Fibroblast of lung (primary cell): ENCODE measurements at regions not wholly inside any gene's neighbourhood (a gene's known extent, or its start where the extent isn't known, plus 50 kb on each side); places are given as distances from the start of the nearest gene placed in this dataset.

Experiments
- DNase-seq, 2 donors: peaks; one replicate each; pipeline versions ENCODE4 v3.0.0 to v3.0.0-alpha.2; 2010; ENCODE audit warnings: low read depth in 2 of 2
- H2AFZ ChIP-seq: 2 replicates; pipeline ENCODE4 v1.5.1; 2012; ENCODE audit warnings: low read length, control low read depth, inconsistent platforms
- H3K27ac ChIP-seq: 2 replicates; pipeline ENCODE4 v1.5.1; 2011; ENCODE audit warnings: low read length, control low read depth; ENCODE audit not compliant: insufficient read depth
- H3K27me3 ChIP-seq: 2 replicates; pipeline ENCODE4 v1.5.1; 2011; ENCODE audit warnings: mild to moderate bottlenecking, low read length; ENCODE audit not compliant: control insufficient read depth, insufficient read depth
- H3K36me3 ChIP-seq: 2 replicates; pipeline ENCODE4 v1.5.1; 2011; ENCODE audit warnings: low read length; ENCODE audit not compliant: control insufficient read depth, insufficient read depth
- H3K4me1 ChIP-seq: 2 replicates; pipeline ENCODE4 v1.5.1; 2011; ENCODE audit warnings: low read length; ENCODE audit not compliant: control insufficient read depth, insufficient read depth; ENCODE audit errors: extremely low read depth
- H3K4me2 ChIP-seq: 2 replicates; pipeline ENCODE4 v1.5.1; 2011; ENCODE audit warnings: low read length, control low read depth; ENCODE audit not compliant: insufficient read depth; ENCODE audit errors: extremely low read depth
- H3K4me3 ChIP-seq, 4 experiments: fragments of 200-600 bp in 1 of 4; sonication (generic) in 1 of 4; replicated peaks in 1 of 4; 2 replicates each; pipeline ENCODE4 v1.5.1; 2011 to 2016; ENCODE audit warnings: low read length in 4 of 4, low read depth in 3 of 4, mild to moderate bottlenecking in 3 of 4, control low read depth in 2 of 4, inconsistent platforms in 1 of 4, mixed read lengths in 1 of 4; ENCODE audit not compliant: insufficient read depth in 1 of 4; ENCODE audit errors: control extremely low read depth in 1 of 4
- H3K79me2 ChIP-seq: 2 replicates; pipeline ENCODE4 v1.5.1; 2012; ENCODE audit warnings: mild to moderate bottlenecking, low read length, inconsistent platforms; ENCODE audit not compliant: control insufficient read depth, insufficient read depth
- H3K9ac ChIP-seq: 2 replicates; pipeline ENCODE4 v1.5.1; 2011; ENCODE audit warnings: mild to moderate bottlenecking, low read length, control low read depth; ENCODE audit not compliant: insufficient read depth
- H3K9me3 ChIP-seq: 2 replicates; pipeline ENCODE4 v1.5.1; 2012; ENCODE audit warnings: low read depth, low read length; ENCODE audit not compliant: control insufficient read depth, insufficient read depth
- H4K20me1 ChIP-seq: 2 replicates; pipeline ENCODE4 v1.5.1; 2011; ENCODE audit warnings: low read length; ENCODE audit not compliant: control insufficient read depth, insufficient read depth; ENCODE audit errors: extremely low read depth
- CTCF ChIP-seq, 2 donors: IDR thresholded peaks in 1 of 2; conservative IDR thresholded peaks in 1 of 2; 1 replicate in 1 of 2; 2 replicates in 1 of 2; pipeline ENCODE4 v1.5.1; 2011 to 2012; ENCODE audit warnings: low read length in 2 of 2, control low read depth in 1 of 2, inconsistent platforms in 1 of 2, low read depth in 1 of 2, mild to moderate bottlenecking in 1 of 2
- EZH2 ChIP-seq: IDR thresholded peaks from 2 replicates; pipeline ENCODE4 v1.5.1; 2012; ENCODE audit warnings: low read length, control low read depth, mild to moderate bottlenecking; ENCODE audit errors: missing control alignments

GRCh38 chr12:5230156-5230555, 186.5 kb downstream of the KCNA5 start:
- H3K9ac ChIP-seq = no peak overlapping the region
- peak; percentile 26 to 61 for DNase-seq
- no peaks in the 10 kb centered on the region for H3K4me1 ChIP-seq
- no peak overlapping the region for H3K4me2 ChIP-seq
- H3K27ac ChIP-seq = no peak overlapping the region
- H3K27me3 ChIP-seq = no peaks in the 10 kb centered on the region
- no peaks in the 10 kb centered on the region for H3K9me3 ChIP-seq
- no peaks in the 10 kb centered on the region for H3K36me3 ChIP-seq
- no peak overlapping the region for H3K4me3 ChIP-seq
- H4K20me1 ChIP-seq = no peaks in the 10 kb centered on the region
- H2AFZ ChIP-seq = no peak overlapping the region
- H3K79me2 ChIP-seq = no peaks in the 10 kb centered on the region
- TF ChIP-seq EZH2 = no peak
- TF ChIP-seq CTCF (conservative IDR thresholded peaks at IDR 0.05 in 1 of 2, IDR thresholded peaks at IDR 0.05 in 1 of 2; ENCODE audit: low read depth in 1 of 2, low read length in 2 of 2) = no peak

- Histone ChIP-seq H3K79me2 (no peaks in the 10 kb centered on the region), H3K4me2 (no peak overlapping the region), H3K4me3 (no peak overlapping the region), H3K27ac (no peak overlapping the region), H3K9me3 (no peaks in the 10 kb centered on the region), H3K36me3 (no peaks in the 10 kb centered on the region), H3K27me3 (no peaks in the 10 kb centered on the region), H3K9ac (no peak overlapping the region), H4K20me1 (no peaks in the 10 kb centered on the region), H2AFZ (no peak overlapping the region), H3K4me1 (no peaks in the 10 kb centered on the region)
- no peak for DNase-seq
- no peak for TF ChIP-seq EZH2
- TF ChIP-seq CTCF (conservative IDR thresholded peaks at IDR 0.05 in 1 of 2, IDR thresholded peaks at IDR 0.05 in 1 of 2; ENCODE audit: low read depth in 1 of 2, low read length in 2 of 2) = no peak
Measured at GRCh38 chr12:5230861-5231260, 187.2 kb downstream of the KCNA5 start.

GRCh38 chr12:5232291-5232690, 188.6 kb downstream of the KCNA5 start:
- Histone ChIP-seq H3K9me3 (no peaks in the 10 kb centered on the region), H4K20me1 (no peaks in the 10 kb centered on the region), H3K4me2 (no peak overlapping the region), H3K36me3 (no peaks in the 10 kb centered on the region), H3K27me3 (no peaks in the 10 kb centered on the region), H3K79me2 (no peaks in the 10 kb centered on the region), H3K27ac (no peak overlapping the region), H3K4me3 (no peak overlapping the region), H2AFZ (no peak overlapping the region), H3K9ac (no peak overlapping the region), H3K4me1 (no peaks in the 10 kb centered on the region)
- TF ChIP-seq CTCF (conservative IDR thresholded peaks at IDR 0.05 in 1 of 2, IDR thresholded peaks at IDR 0.05 in 1 of 2; ENCODE audit: low read depth in 1 of 2, low read length in 2 of 2) (no peak), EZH2 (no peak)
- no peak for DNase-seq
